ENCODE measurements at regions not wholly inside any gene's neighbourhood (a gene's known extent, or its start where the extent isn't known, plus 50 kb on each side); places are given as distances from the start of the nearest gene placed in this dataset.

GRCh38 chr4:104418286-104418685, 76.4 kb downstream of the CXXC4 start:
- DNase-seq (ENCODE audit: low spot score) = no peak

DNA sequence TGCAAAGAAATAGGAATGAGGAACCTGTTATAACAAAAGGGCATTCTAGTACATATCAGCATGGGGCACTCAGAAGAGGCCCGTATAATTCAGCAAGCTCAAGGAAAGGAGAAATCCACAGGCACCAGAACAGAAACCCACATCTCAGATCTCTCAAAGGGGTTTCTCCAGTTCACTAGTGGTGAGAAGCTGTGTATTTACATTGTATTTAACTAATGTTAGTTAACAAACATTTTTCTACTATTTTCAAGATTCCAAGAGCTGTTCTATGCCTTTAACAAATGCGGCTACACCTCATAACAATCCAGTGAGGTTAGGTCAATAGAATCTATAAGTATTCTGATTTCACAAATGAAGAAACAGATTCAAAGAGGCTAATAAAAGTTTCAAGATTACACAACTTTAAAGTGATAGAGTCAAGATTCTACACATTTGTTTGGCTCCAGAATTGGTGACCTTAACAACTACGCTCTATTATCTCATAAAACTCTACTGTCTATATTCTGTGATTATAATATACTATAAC, 77.3 kb downstream of the CXXC4 start:
- no peak for DNase-seq (ENCODE audit: low spot score)

DNA sequence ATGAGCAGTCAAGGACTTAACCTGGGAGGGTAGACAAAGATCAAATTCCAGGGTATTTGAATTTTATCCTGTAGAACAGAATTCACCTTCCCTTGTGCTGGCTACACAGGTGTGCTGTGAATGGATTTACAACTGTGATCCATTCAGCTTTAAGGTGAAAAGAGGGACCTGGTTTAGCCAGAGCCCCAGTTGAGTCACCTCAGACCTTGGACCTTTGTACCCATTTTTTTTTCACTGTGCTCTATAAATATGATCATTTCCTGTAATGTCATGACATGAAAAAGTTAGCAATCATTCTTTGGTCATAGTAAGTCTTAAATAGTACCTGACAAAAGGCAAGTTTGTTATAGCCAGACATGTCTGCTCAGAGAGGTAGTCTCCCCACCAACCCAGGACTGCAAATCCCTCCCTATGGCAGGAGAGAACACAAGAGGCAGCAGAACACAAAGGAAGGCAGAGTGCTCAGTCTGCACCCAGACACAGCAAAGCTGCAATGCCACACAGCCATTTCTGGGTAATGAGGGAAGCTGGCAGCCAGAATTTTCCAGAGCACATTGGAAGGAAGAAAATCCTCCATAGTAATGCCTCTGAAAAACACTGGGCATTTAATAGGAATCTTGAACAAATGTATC, 77.9 kb downstream of the CXXC4 start:
- DNase-seq (ENCODE audit: low spot score) = no peak

- DNase-seq (ENCODE audit: low spot score) = no peak
Measured at GRCh38 chr4:104413487-104413886, 81.2 kb downstream of the CXXC4 start.

DNA sequence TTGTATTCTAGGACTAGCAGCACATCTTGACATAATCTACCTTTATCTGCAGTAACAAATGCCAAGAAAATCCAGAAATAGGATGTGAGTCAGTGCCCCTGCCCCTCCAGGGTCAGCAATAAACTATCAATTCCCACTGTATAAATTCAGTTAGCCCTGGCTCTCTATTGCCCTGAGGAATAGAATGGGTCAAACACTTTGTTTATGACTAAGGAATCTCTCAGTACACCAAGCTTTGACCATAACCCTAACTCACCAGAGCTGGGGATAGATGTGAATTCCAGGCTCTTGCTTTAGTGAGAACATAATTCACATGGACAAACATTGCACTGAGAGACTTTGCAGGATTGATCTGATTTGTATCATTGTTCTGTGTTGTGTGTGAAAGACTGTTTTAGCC, 82.3 kb downstream of the CXXC4 start:
- DNase-seq (ENCODE audit: low spot score) = no peak

- DNase-seq (ENCODE audit: low spot score) = no peak
Measured at GRCh38 chr4:104411502-104411901, 83.2 kb downstream of the CXXC4 start.

DNA sequence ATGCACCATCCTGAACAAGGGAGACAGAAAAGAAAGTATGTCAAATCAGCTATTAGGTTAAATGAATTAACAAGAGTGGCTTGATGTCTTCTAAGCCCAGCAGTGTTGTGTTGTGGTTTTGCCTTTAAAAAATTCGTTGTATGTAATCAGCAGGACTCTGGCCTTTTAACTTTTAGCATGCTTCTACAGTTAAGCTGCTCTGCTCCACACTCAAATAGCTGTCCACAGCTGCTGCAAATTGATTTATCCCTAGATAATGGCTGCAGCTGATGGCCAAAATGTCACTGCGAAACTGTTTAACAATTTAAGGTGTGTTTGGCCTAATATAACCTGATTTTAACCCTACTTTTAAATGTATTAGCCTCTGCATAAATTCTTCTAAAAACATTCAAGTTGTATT, 85.8 kb downstream of the CXXC4 start:
- DNase-seq (ENCODE audit: low spot score) = no peak

GRCh38 chr4:104404361-104404760, 90.3 kb downstream of the CXXC4 start:
- DNase-seq (ENCODE audit: low spot score) = no peak

- peak; percentile 1 for DNase-seq (ENCODE audit: low spot score)
Measured at GRCh38 chr4:104395168-104395614, 99.5 kb downstream of the CXXC4 start.

DNA sequence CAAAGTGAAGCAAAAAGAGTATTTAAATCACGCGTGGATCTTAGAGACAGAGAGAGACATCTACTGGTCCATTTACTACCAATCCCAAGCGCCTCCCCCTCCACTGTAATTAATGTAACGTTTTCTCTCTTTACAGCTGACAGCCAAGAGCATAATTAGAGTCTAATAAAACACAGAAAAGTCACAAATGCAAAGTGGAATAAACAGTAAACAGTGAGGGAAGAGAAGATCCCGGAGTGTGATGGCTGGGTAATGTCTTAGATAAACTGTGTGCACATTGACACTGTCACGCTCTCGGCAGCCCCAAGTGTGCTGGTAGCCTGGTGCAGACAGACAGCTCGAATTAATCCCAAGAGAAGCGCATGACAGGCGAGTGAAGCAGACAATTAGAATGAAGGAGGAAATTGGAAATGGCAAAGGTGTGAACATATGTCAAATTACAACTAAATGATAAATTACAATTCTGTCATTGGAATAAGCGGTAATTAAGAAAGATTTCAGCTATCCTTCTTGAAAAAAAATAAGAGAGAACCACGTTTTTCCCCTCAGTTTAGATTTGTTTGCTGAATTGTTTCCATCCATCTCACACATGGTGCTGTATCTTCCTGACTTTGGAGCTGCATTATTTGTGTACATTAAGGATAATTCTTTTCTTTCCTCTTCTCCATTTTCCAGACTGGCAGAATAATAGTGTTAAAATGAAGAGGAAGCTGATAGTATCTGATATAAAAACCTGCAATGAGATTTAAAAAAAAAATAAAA, 100.1 kb downstream of the CXXC4 start:
- DNase-seq (ENCODE audit: low spot score) = peak; percentile 2

DNA sequence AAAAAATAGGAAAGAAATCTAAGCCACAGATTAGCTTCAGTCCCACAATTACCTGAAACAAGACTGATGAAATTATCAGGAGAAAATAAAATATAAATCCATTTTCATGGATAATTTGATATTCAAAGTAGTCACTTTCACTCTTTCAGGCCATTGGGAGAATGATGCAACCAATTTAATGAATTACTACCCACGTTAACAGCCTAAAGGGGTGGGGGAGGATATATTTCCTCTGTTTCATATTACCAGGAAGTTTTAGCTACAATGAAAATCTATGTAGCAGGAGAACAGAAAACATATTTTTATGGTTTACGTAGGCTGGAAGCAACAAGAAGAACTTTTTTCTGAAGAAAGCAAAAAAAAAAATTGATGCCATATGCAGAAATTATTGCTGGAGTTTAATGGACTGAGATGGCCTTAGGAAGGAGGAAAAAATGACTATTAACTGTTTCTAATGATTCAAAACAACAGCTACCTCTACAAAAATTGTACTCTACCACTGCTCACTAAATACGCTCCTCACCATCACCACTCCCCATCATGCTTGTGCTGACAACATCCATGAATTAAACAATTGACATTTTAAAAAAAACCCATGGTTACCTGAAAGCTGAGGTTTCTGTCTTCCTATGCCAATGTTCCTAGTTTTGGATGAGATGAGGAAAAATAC, 100.9 kb downstream of the CXXC4 start:
- DNase-seq (ENCODE audit: low spot score) = no peak

GRCh38 chr4:104385713-104386112, 109.0 kb downstream of the CXXC4 start:
- no peak for DNase-seq (ENCODE audit: low spot score)

DNA sequence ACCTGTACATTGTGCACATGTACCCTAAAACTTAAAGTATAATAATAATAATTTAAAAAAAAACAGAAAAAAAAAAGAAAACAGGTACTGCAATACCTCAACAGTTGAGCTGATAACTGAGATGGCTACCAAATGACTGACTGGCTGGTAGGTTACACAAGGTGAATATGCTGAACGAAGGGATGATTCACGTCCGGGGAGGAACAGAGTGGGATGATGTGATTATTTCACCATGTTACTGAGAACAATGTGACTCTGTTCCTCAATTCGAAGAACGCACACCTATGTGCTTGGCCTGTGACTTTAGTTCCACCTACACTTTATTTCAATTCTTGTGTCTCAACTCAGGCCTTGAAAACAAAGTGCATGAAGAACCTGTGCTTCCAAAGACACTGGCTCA, 111.7 kb downstream of the CXXC4 start:
- DNase-seq (ENCODE audit: low spot score) = no peak

- DNase-seq (ENCODE audit: low spot score) = no peak
Measured at GRCh38 chr4:104381729-104382128, 113.0 kb downstream of the CXXC4 start.

- DNase-seq (ENCODE audit: low spot score) = no peak
Measured at GRCh38 chr4:104365618-104366017, 129.1 kb downstream of the CXXC4 start.

DNA sequence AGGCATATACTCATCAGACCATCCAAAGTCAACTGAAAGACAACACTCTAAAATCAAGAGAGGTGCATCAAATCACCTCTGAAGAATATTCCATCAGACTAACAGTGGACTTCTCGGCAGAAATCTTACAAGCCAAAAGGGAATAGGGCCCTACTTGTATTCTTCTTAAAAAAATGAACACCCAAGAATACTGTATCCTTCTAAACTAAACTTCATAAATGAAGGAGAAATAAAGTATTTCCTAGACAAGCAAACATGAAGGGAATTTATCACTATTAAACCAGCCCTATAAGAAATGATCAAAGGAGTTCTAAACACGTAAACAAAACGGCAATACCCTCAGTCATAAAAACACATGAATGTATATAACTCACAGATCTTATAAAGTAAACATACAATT, 141.2 kb downstream of the CXXC4 start:
- DNase-seq (ENCODE audit: low spot score) = no peak

- DNase-seq (ENCODE audit: low spot score) = no peak
Measured at GRCh38 chr4:104352211-104352610, 142.5 kb downstream of the CXXC4 start.

DNA sequence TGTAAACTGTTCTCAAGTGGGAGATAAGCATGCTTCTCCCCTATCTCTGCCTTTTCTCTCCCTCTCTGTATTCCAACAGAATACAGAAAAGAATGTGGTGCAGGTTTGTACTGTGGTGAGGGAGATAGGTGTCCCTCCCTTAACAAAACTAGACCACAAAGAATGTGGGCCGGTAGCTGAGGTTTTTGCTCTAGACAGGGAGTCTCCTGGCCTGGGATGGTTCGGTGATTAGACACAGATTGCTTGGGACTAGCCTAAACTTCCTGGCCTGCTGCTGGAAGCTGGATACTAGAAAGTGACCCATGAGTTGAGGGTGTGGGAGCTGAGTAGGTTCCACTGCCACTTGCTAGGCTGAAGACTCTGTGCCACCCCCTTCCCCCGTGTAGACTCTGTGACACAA, 143.0 kb downstream of the CXXC4 start:
- DNase-seq (ENCODE audit: low spot score) = peak; percentile 2

DNA sequence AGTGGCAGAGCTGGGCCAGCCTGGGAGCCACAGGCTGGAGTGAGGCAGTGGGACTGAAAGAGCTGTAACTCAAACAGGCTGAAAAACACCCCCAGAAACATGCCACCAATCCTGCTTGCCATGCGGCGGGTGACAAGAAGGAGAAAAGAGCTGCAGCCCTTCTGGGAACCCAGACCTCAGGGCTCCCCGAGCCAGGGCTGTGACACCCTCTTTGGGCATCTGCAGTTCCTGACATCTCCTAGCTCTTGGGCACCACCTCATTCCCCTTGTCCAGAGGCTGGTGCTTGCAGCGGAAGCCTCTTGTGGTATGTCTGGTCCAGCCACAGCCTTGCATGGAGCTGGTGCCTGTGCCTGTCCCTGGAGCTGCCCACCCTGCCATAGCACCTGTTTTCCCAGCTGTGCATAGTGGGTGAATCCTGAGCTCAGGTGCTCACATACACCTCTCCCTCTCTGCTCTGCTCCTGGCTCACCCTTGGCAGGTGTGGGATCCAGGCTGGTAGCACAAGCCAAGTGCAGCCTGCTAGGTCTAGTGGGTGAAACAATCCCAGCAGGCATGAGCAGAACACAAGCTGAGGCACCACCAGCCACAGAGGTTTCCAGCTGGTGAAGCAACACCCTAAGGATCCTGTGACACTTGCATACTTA, 149.0 kb downstream of the CXXC4 start:
- no peak for DNase-seq (ENCODE audit: low spot score)

DNA sequence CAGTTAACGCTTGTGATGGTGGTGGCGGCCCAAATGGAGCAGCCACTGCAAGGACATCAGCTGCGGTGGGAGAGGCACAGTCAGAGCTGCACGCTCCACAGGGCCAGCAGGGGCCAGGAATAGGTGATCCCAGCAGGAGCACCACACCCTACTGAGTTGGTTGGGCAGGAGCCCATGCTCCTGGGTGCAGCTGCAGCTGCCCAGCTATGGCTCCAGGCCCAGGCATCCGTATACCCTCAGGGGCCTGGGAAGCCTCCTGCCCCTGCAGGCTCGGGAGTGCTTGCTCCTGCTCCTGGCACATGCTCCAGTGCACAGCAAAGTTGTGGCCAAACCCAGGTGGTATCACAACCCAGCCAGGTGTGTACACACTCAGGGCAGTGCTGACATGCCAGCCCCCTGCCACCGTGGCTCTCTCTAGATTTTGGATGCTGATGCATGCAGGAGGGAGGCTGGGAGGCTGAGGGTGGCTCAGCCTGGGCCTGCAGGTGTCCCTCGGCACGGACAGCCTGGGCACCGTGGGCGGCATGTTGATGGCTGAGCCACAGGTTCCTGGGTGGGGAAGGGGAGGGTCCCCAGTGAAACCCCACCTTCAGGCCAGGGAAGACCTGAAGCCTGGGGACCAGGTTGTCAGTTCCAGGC, 150.2 kb downstream of the CXXC4 start:
- no peak for DNase-seq (ENCODE audit: low spot score)

DNA sequence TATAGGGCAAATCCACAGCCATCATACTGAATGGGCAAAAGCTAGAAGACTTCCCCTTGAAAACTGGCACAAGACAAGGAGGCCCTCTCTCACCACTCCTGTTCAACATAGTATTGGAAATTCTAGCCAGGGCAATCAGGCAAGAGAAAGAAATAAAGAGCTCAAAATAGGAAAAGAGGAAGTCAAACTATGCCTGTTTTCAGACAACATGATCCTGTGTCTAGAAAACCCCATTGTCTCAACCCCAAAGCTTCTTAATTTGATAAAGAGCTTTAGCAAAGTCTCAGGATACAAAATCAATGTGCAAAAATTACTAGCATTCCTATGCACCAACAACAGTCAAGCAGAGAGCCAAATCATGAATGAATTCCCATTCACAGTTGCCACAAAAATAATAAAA, 160.3 kb downstream of the CXXC4 start:
- no peak for DNase-seq (ENCODE audit: low spot score)
